ENCODE measurements at regions not wholly inside any gene's neighbourhood (a gene's known extent, or its start where the extent isn't known, plus 50 kb on each side); places are given as distances from the start of the nearest gene placed in this dataset.
"Not testable (repeated sequence)": the region's sequence is repeated elsewhere in the genome, so short reads cannot be mapped to it uniquely, and the experiment has no call there.

DNA sequence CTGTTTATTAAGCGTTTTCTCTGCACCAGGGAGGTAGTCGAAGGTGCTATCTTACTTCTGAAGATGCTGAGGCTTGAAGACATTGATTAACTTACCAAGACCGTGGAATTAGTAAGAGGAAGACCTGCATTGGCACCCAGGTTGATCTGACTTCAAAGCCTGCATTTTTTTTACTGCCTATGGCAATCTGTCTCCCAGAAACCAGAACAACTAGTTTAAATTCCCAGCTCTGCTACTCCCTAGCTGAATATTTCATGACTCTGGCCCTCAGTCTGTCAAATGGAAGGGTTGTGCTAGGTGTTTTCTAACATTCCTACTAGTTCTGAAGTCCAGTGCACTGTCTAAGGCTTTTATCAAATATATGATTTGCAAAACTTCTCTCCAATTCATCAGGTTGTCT is 52.0 kb upstream of the GRAMD1B start:
- DNase-seq: no peak

DNA sequence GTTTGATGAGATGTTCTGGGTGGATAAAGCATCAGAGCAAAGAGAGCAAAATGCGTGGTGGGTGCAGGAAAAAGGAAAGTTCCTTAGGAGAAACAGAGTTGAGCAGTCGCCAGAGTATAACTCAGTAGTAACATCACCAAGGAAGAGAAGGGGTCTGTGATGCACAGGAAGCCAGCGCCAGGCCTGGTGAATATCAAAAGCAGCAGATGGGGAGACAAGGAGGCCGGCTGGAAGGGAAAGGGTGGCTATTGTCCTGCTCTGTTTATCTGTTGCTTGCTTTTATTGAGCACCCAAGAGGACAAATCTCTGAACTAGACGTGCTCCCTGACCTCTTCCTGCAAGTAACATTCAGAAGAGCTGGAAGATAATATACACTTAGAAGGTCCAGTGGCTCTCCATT is 52.7 kb upstream of the GRAMD1B start:
- DNase-seq: no peak

DNA sequence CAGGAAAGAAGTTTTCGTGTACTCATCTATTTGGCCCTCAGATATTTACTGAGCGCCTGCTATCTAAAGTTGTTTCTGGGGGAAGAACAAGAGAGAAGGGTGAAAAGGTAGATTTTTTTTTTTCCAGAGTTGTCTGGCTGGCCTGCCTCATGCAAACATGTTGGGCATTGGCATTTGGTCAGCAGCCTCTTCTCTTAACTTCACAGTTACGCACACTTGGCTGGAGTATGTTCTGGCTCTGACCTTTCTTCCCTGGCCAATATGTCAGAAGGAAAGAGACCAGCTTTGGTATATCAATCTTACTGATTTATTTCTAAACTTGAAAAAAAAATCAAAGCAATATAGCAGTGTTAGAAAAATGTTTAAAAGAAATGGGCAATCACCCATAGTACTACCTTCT is 54.2 kb upstream of the GRAMD1B start:
- DNase-seq: no peak

DNA sequence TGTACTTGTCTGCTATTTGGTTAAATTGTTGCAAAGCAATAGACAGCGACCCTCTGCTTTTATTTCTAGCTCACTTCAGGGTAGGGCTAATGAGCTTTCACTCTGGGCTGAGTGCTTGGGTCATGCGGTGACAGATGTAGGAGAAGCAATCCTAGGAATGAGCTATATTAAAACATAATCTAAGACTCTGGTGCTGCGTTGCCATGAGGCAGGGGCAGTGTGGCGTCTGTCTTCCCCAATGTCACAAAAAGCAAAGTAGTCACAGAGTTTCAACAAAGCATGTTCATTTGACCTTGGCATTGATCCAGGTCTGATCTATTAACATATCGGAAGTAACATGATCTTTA is 55.5 kb upstream of the GRAMD1B start:
- no peak for DNase-seq

DNA sequence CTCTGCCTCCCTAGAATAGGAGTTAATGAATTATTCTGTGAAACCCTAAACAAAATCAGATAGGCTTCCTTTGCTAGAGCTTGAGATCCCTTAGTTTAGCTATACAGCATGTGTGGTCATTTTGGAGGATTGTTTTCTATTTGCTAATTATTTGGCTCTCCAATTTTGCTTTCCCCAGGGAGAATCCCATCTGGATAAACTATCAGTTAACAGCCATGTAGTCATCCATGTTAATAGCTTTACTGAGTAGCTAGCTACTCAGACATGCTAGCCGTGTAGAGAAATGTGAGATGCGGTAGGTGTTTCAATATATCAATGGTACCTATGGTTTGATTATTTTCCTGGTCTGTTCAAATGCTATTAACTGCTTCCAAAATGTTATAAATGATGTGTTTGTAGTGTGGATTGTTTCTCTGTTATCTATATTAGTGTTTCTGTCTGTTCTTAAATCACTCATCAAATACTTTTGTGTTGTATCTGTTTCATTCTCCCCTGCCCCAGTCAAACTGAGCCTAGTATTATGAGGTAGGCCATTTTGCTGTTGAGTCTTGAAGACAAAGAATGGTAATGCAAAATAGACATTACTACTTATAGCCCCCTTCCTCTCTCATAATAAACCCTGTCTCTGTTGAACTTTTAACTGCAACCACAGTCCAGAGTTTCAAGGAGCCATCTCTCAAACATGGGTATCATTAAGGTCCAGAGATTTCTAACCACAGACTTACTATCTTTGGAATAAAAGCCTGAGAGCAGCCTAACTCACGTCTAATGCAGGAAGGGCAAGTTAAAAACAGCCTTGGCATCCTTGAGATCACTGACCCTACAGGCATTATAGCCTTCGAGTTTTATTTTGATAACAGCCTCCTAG is 56.1 kb upstream of the GRAMD1B start:
- DNase-seq: no peak

DNA sequence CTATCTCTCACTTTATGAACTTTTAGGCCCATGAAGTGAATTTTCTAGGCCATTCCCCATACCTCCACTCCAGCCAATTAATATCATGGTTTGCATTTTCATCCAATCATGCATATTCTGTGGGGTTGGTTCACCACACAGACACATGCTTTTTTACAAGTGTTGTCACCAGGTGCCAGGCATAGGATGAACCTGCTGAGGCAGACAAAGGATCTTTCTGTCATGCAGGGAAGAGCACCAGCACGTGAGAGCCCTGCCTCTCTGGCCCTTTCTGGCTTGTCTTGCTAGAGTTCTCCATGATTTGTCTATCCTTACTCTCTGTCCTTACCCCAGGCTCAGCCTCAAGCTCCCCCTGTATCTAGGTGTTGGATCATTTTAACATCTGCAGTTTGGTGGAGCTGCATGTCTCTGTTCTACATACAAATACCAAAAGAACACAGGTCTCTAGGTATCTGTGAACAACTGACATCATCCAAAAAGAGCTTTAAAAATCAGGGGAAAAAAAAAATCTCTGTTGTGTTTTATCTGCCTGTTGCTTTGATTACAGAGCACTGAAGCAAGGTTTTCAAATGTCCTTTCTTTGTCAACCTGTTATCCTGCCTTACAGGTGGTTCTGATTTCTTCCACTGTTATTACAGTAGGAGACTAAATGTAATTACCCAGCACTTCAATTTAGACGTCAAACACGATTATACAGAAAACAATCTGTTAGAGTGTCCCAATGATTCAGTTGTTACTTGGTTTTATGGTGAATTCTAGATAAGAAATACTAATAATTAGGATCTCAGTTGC is 58.4 kb upstream of the GRAMD1B start:
- DNase-seq: no peak

DNA sequence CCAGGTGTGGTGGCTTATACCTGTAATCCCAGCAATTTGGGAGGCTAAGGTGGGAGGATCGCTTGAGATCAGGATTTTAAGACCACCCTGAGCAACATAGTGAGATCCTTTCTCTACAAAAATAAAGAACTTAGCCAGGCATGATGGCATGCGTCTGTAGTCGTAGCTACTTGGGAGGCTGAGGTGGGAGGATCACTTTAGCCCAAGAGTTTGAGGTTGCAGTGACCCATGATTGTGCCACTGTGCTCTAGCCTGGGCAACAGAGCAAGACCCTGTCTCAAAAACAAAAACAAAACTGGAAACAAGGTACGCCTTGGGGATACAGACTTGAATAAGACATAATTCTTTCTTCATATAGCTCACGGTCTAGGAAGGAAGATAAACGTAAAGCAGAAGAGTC is 63.1 kb upstream of the GRAMD1B start:
- DNase-seq: no peak

DNA sequence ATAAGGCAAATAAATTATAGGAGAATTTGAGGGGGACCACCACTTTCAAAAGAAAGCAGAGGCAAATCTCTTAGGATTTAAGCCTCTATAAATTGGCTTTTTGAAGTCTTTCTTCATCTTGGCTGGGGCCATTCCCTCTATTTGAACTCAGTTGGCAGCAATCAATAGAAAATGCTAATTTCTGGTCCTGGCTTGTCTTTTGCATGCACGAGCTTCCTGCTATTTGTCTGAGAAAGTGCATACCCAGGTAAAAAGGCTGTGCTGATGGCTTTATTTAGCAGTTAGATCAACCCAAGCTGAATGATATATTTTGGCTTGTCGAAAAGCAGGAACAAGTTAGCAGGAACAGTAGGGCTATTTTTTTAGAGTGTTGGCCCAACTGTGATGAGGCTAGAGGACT is 64.1 kb upstream of the GRAMD1B start:
- no peak for DNase-seq

DNA sequence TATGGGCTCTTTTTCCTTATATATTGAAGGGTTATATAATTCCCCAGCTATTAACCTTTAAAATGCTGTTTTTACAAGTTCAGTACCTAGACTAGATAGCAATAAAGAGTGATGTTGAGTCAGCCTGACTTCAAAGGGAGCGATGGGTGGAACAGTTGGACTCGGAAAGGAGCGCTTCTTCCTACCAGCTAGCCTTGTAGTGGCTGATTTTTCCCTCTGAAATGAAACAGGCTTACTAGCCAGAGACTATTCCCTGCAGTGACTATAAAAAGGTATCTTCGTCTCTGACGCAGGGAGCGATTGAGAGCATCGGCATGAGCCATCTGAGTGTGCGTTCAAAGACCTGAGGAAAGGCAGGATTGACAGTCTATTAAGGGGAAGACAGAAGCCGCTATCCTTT is 66.0 kb upstream of the GRAMD1B start:
- DNase-seq: no peak

DNA sequence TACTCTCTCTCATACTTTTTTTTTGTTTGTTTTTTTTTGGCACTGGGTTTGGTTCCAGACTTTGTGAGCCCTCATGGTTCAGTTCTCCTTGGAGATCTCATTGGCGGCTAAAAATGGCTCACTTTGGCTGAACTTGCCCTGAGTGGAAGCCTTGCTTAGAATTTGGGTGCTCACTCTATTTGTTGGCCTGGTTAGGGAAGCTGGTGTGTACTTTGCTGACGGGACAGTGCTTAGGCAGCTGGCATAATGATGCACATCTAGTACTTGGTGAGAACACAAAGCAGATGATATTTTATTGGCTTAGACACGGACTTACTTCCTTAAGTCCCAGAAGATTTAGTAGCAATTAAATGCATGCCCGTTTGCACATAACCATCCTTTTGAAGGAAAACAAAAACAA is 66.5 kb upstream of the GRAMD1B start:
- DNase-seq: no peak

DNA sequence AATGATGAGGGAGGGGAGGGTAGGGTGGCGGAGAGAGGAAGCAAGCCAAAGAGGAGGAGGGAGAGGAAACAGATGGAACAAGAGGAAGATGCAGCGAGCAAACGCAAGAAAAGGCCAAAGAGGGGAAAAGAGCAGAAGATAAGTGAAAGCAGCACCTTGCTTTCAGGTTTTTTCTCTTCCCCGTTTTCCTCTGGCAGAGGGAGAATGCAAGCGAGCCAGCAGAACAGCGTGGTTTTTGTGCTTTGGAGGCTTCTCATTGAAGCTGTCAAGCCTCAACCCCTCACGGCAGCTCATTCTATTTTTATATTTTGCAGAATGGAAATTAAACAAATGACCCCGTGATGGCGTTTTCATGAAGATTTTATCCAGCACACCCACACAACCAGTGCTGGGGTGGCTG is 67.1 kb upstream of the GRAMD1B start:
- DNase-seq: no peak

DNA sequence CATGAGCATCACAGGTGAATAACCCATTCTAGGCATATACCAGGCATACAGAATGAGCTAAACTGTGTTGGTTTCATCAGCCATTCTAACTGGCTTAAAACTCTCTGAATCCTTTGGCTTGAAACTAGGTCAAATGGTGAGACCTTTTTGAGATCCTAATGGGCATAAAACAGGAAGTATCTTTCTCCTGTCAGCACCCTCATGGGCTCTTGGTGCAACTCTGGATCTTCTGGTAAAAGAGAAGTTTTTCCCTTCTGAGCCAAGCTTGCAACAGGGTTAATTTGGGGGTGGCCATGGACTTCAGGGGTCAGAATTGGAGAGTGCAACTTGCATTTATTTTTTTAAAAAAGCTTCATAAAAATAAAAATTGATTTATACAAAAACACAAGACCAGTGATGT is 67.9 kb upstream of the GRAMD1B start:
- DNase-seq: no peak

DNA sequence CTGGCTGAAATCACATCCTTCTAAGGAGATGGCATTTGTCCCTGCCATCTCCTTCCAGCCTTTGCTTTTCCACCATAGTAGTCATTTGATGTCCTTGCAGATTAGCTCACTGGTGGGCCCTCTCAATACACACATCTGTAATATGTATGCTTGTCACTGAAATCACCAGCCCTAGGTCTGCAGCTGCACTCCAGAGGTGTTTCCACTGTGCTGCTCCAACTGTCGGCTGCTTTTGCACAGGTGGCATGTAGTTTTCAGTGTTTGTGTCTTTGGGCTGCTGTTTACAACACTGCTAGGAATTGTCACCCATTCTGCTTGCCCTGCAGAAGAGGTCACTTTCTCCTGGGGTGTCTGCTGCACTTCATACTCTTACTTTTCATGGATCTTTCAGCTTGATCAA is 69.0 kb upstream of the GRAMD1B start:
- no peak for DNase-seq

DNA sequence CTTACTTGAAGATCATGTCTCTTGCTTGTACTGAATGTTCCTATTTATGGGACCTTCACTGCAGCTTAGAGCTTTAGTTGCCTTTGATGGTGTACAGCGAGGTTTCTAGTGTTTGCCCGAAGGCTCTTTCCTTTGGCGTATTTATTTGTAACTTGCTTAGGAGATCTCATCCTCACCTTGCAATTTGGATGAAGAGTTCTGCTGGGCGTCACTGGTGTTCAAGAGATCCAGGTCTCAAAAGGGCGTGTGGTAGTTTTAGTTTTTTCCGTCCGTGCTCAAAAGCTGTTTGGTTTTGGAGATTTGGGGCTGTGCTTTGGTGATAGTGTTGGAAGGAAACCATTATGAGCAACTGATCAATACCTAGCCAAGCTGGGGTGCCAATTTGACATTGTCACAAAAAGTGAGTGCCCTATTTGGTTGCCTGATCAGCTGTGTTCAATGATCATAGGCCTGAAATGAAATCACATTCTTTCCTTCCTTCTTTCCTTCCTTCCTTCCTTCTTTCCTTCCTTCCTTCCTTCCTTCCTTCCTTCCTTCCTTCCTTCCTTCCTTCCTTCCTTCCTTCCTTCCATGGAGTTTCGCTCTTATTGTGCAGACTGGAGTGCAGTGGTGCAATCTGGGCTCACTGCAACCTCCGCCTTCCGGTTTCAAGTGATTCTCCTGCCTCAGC is 69.7 kb upstream of the GRAMD1B start:
- no peak for DNase-seq

DNA sequence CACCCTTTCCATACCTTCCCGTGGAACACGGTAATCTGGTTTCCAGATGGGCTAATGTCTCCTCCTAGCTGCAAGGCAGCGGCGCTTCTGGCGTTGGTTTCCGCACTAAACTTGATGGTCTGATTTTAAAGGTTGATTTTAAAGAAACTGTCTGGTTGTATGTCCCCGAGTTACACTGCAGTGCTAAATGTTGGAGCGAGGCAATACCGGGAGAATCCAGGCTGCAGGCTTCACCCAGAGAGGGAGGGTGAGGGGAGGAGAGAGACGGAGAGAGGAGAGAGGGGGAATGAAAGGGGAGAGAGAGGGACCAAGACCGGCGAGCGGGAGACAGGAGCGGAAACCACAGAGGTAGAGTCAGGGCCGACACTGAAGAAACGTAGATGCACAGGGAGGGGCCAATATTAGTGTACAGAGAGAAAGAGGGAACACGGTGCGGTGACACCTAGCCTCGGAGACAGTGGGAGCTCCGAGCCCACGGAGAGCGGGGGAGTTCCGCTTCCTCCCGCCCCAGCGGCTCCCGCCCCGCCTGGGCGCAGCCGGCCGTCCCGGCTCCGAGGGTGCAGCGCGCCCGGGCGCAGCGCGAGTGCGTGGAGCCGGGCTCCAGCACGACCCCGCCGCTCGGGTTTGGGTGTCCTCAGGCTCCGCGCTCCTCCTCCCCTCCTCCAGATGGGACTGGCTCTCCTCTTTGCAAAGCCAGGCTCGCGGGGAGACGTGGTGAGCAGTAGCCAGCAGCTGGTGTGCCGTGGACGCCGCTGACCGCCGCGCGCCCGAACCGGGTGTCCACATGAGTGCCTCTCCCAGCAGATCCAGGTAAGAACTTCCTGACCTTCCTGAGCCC is 71.9 kb upstream of the GRAMD1B start:
- peak in 1 of 2 experiments; percentile 17 for DNase-seq

DNA sequence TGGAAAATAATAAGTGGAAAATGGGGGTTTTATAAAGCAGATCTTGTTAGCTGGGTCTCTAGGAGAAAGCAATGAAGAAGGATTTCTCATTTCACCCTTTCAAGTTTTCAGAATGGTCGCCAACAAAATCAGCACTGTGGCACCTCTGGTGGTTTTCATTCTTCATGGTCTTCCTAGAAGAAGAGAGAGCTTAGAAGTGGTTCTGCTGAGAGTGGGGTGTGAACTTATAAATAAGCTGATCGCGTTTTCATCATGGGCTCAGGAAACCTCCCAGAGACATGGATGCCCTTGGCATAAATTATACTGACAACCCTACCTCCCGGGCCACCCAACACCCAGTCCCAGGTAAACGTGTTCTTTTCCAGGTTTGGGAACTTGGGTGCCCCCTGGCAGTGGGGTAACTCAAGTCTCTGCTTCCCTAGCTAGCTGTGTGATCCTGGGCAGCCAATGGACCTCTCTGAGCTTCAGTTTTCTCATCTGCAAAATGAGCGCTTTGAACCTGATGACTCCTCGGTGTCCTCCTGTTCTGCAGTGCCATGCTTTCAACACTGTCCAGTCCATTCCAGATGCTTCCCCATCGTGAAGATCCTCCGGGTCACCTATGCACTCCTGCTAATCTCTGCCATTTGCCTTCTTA is 72.6 kb upstream of the GRAMD1B start:
- no peak for DNase-seq

DNA sequence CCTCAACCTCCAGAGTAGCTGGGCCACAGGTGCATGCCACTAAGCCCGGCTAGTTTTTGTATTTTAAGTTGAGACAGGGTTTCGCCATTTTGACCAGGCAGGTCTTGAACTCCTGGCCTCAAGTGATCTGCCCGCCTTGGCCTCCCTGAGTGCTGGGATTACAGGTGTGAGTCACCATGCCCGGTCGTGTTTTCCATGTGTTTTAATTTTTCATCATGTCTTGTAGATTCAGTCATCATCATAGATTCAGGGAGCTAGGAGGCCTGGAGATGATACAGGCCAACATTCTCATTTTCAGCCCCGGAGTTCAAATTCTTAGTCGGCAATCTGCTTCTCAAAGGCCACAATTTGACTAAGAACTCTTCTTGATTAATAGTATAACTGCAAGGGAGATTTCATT is 73.5 kb upstream of the GRAMD1B start:
- DNase-seq: no peak

DNA sequence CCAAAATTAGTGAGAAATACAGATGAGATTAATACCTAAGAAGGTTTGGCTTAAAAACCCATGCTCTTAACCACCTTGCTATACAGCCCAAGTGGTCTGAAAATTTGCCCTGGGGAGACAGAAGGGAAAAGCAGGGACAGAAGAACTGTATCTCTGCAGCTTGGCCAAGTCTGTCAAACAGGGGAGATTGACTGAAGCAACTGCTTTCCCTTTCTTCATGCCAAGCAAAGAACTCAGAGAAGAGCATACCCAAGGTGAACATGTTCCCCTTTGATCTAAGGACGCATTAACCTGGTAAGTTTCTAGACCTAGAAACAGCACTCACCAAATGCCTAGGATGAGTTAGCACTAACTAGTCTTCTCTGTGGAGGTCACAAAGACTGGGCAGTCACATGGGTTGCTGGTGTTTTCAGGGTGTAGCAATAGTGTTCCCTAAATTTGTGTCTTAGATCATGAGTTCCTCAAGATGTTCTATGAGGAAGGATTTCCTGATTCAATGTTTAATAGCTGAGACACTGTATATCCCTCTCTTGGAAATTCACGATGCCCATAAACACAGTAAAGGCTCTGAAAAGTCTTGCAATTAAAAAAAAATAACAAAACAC is 75.6 kb upstream of the GRAMD1B start:
- DNase-seq: no peak

DNA sequence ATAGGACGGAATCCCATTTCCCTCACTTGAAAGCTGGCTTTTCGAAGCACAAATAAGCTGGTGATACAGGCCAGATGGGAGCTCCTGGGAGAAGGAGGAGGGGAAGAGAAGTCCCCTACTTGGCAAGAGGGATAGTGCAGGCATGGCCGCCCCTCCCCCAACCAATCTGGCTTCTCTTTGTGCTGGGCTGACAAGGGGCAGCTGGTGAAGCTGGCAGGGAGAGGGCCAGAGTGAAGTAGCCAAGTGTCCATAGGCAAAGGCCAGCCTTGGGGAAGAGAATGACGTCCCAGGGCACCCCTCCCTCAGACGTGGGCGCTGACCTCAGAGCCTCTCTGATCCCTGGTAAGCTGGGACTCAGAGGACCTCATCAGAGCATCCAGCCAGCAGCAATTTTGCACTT is 78.7 kb upstream of the GRAMD1B start:
- no peak for DNase-seq

DNA sequence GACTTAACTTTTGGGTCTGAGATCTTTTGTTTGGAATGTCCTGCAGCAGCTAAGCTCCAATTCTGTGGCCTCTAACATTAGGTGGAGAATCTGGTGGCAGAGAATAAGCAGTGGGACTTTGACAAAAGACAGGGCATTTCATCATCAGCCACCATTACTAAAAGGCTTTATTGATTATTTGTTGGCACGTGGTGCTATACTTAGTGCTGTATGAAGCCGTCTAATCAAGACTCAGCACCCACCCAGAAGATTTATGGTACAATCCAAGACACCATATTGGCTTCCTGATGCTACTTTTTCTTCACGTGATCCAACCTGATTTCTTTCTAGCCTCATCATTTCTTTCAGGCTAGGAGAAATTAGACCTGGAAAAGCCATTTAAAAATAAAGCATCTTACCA is 80.7 kb upstream of the GRAMD1B start:
- DNase-seq: no peak

DNA sequence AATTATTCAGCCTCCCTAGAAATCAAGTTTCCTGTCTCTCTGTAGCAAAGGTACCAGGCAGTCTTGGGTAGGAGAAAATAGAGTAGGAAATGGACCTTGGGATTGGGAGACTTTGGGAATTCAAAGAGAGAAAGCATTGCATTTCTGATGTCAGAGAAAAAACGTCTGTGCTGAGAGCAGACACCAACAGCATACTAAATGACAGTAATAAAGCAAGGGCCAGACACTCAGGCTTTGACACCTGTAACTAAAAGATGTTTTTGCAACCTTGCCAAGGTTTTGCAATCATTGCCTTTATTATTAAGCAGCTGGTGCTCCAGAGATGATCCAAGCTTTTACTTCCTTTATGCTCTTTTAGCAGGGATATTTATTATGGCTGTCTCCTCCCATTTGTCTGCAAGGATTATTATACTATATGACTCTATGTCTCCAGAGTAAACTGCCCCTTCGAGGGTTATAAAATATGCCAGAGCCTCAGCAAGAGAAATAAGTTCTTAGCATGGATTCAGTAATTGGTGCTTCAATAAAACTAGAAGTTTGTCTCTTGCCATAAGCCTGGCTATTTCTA is 85.2 kb upstream of the GRAMD1B start:
- DNase-seq: no peak

DNA sequence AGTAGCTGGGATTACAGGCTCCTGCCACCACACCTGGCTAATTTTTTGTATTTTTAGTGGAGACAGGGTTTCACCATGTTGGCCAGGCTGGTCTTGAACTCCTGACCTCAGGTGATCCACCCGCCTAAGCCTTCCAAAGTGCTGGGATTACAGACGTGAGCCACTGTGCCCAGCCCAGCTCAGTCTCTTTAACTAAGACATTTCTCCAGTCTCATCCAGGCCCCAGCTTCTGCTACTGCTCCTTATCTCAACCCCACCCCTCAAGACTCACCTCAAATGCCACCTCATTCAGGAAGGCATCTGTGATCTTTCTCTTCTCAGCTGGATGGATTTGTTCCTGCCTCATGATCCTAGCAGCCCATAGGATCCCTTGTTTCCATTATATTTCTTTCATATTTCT is 85.9 kb upstream of the GRAMD1B start:
- not testable (repeated sequence) for DNase-seq
